Effector CD8-positive, alpha-beta T cell (primary cell): ENCODE measurements at regions not wholly inside any gene's neighbourhood (a gene's known extent, or its start where the extent isn't known, plus 50 kb on each side); places are given as distances from the start of the nearest gene placed in this dataset.

Source experiments
- DNase-seq: peaks from one replicate; lab custom pipeline; 2025; lab: John Stamatoyannopoulos, UW

GRCh38 chrX:8971116-8971515, 62.8 kb downstream of the FAM9B start:
- no peak for DNase-seq

GRCh38 chrX:8969378-8969777, 64.5 kb downstream of the FAM9B start:
- no peak for DNase-seq

DNA sequence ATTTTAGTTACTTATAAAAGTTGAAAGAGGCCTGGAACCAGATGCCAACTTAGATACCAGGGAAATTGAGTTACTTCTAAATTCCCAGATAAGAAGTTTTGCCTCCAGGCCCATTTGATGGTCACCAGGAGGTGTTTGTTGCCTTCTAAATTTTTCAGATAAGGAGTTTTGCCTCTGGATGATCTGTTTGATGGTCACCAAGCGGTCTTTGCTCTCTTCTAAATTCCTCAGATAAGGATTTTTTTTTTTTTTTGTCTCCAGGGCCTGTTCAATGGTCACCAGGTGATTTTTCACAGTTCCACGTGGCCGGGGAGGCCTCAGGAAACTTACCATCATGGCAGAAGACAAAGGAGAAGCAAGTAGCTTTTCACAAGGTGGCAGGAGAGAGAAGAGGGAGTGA, 66.5 kb downstream of the FAM9B start:
- DNase-seq, result no peak

GRCh38 chrX:8960957-8961468, 72.9 kb downstream of the FAM9B start:
- DNase-seq, result no peak

DNA sequence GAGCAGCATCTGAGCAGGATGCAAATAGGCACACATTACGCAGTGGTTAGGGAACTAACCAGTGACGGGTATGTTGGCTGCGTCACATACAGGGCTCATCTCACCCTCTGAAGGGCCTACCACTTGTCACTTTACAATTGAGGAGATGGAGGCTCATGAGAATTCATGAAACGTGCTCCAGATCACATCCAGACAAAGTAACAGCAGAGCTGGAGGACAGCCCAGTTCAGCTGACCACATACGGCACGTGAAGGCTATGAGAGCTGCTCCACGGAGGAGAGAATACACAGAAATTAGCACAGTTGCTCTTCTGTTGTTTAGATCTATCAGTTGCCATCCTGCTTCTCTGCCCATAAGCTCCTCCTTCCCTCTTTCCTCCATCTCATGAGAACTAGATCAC, 78.4 kb downstream of the FAM9B start:
- DNase-seq, result no peak

DNA sequence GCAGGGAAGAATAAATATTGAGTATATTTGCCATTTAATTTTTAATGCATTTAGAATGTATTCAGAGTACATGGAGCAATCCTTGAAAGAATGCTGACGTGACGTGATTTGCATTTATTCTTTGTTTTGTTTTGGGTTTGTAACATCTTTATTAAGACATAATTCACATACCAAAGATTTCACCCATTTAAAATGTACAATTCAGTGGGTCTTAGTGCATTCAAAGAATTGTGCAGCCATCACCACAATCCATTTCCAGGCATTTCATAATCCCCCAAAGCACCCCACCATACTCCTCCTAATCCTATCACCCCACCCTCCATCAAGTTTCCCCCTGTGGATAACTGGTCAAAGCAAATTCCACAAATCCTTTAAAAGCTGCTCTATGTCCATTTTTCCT, 87.4 kb downstream of the FAM9B start:
- no peak for DNase-seq

DNA sequence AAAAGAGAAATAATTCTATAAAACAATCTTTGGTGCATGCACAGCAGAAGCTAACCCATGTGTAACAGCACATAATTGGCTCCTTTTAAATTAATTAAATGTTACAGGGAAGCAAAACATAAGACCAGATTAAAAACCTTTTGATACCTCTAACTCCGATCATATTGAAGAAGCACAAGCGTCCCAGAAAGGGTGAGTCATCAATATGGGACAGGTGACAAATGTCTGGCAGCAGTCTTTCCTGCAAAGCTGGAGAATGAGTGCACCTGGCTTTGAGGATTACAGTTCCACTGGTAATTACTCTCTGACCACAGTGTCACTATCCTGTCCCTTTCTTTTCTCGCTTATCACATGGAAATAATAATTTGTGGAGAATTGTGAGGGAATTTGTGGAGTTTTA, 94.6 kb downstream of the FAM9B start:
- no peak for DNase-seq

DNA sequence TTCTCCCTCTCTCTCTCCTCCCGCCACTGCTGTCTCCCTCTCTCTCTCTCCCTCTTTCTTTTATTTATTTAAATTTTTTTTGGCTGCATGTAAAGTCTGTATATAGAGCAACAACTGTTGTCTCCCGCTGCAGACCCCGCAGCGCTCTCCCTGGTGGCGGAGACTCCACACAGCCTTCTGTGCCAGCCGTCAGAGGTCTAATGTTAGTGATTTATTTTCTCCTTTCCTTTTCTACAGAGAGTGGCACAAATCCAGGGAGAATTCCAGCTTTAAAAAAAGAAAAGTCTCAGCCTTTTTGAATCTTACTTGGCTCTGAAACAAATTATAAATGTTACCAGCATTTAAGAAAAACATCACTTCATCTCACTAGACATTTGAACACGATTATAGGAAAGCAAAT, 106.2 kb downstream of the FAM9B start:
- DNase-seq, result no peak

DNA sequence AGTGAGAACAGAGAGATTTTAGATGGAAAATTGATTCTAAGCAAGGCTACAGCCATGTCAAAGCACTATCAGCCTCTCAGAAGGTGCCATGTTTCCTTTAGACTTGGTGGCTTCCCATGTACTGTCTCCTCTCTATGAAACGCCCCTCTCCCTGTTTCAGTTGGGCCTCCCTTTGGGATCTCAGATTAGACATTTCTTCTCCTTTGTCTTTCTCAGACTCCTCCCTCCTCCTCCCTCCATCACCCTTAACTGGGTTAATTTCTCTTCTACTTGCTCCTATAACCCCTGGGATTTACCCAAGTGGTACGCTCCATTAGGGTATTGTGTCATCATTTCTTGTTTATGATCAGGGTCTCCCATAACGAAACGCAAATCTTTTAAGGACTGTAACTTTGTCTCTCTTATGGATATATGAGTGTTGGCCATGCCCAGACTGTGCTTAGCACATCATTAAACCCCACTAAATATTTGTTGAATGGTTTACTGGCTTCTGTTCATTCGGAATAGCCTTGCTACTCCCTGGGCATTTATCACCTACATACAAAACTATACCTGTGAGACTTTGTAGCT, 106.8 kb downstream of the FAM9B start:
- DNase-seq, result no peak

DNA sequence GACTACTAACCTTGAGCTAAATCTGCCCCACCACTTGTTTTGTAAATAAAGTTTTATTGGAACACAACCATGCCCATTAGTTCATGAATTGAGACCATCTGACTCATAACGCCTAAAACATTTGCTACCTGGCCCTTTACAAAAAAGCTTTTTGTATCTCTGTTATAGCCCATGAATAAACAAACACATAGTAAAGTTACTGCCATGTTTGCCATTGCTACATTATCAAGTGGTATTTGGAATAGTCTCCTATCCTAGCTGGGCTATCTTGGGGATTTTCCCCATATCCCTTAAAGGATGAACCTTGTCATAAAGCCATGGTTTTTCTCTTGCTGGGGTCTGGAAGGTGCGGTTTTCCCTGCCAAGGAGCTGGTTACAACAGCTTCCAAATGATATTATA, 112.3 kb downstream of the FAM9B start:
- no peak for DNase-seq

GRCh38 chrX:8919801-8920200, 114.1 kb downstream of the FAM9B start:
- no peak for DNase-seq

DNA sequence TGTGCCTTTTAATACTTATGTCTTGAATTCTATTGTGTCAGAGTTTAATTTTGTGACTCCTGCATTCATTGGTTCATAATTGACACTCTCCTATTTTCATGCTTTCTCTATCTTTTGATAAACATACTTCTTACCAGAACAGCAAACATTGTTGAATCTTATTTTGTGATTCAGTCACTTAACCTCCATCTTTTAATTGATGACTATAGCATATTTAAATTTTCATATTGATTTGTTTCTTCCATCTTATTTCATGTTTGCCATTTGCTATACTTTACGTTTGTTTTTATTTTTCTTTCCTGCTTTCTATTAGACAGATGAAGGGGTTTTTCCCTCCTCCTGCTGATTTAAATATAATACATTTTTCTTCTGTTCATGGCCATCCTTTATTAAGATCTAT, 115.5 kb upstream of the FAM9A start:
- DNase-seq, result no peak

DNA sequence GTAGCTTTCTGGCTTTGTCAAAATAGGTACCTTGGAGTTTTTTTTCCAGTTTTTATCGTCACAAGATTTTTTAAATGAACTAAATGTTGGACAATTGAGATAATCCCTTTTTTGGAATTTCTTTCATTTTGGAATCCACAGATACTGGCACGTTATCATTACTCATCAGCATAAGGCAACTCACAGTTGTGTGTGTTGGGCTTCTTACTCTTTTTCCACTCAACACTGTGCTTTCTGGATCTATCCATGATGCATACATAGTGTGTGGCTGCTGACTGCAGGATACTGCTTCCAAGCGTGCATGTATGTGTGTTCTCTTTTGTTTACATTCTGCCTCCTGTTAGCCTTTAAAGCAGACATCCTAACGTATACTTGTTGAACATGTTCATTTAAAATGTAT, 113.5 kb upstream of the FAM9A start:
- DNase-seq, result no peak

DNA sequence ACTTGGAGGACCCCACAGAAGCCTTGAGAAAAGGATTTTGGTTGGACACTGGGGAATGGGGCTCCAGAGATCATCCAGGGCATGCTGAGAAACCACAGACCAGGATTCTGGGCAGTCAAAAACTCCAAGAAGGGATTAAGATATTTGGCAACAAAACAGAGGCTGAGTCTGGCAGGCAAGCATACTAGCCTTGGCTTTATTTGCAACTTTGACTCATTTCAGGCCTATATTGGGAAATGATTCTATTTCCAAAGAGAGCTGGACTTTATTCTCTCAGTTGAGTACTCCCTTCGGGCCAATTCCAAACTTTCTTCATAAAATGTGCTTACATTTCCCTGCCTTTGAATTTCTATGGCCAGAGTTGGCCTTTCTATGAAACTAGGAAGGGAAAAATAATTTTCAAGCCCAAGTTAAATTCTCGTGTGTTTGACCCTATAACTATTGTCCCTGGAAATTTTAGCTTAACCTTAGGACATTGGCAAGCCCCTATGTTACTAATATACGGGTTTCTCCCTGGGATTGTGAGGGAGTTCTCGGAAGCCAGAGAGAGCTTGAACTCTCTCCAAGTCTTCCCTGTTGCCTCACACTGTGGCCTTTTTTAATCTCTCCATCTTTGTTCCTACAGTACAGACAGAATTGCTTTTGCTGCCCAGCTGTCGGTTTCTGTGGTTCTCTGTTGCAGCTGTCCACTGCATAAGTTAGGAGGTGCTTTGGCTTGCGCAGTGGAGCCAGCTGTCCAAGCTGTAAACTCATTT, 112.6 kb upstream of the FAM9A start:
- DNase-seq, result no peak

- DNase-seq, result no peak
Measured at GRCh38 chrX:8907688-8908087, 106.5 kb upstream of the FAM9A start.

DNA sequence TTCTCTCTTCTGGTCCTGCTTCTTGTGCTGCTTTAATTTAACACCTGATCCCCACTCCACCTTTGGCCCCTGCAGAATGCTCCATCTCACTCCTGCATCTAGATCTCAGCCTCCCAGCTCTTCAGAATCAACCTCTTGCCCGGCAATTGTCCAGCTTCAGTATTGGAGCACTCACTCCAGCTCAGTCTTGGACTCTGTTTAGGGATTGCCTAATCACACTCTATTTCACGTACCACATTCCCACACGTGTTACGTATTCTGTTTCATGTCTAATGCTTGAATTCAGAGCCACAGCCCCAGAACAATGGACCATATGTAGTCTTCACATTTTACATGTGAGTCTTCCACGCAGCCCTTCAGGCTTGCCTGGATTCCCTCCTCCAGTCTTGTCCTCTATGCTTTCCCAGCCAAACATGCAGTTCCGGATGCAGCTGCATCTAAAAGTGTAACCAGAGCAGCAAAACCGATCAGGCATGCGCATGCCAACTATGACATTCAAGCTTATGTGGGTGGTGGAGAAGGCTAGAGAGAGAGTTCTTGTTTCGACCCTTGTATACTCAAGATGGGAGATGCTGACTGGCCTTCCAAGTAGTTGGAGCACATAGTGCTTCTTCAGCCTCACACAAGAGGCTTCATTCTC, 105.2 kb upstream of the FAM9A start:
- no peak for DNase-seq

DNA sequence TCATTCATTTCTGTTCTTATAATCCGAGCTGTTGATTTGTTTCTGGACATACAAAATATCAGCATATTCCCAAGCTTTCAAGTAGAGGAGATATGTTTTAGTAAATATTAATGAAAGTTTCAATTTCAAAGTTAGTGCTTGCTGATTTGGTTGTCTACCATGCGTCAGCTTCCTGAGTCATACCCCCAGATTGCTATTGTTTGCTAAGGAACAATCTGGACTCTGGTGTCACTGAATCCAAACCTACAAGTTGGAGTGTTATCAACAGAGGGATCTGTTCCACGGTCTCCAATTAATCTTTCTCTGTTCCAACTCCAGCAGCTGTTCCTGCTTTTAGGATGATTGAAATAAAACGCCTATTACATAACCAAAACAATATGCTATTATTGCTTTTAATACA, 96.1 kb upstream of the FAM9A start:
- no peak for DNase-seq

- DNase-seq, result no peak
Measured at GRCh38 chrX:8890794-8891193, 89.6 kb upstream of the FAM9A start.

- no peak for DNase-seq
Measured at GRCh38 chrX:8887004-8887403, 85.8 kb upstream of the FAM9A start.

DNA sequence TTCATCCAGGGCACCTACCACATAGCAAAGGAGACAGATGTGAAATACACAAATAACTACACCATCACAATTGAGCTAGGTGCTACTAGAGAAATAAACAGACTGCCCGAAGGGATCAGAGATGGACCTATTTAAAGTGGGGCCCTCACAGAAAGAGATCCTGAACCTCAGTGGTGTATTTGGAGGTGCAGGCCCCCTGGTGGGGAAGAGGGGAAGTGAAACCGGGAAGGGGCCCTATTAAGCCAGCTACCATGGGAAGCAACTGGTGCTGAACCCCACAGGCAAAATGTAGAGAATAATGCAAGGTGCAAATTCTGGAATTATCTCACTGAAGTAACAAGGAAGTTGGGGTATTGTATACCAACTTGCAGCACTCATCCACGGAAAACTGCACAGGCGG, 78.6 kb upstream of the FAM9A start:
- peak; percentile 0 for DNase-seq

GRCh38 chrX:8873956-8874355, 72.8 kb upstream of the FAM9A start:
- no peak for DNase-seq

DNA sequence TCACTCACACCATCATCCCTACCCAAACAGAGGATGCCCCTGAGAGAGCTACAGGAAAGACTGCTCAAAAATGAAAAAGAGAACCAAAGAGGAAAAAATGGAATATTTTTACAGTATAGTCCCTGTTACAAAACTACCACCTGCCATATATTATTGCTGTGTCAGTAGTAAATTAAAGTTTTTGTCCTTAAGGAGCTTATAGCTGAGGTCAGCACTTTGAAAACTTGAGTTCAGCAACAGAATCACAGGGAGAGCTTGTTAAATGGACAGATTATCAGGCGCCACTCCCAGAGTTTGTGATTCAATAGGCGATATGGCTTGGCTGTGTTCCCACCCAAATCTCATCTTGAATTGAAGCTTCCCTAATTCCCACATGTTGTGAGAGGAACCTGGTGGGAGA, 71.9 kb upstream of the FAM9A start:
- DNase-seq, result no peak

- DNase-seq, result no peak
Measured at GRCh38 chrX:8870411-8870810, 69.2 kb upstream of the FAM9A start.
